K562 (cell line): ENCODE measurements at regions not wholly inside any gene's neighbourhood (a gene's known extent, or its start where the extent isn't known, plus 50 kb on each side); places are given as distances from the start of the nearest gene placed in this dataset.

Source experiments
- RBM34 ChIP-seq: fragments of 200-400 bp; formaldehyde crosslinking; IDR thresholded peaks from 2 replicates; pipeline ENCODE4 v1.6.1; 2018; ENCODE audit warnings: low read length, borderline replicate concordance; ENCODE audit not compliant: insufficient read depth
- SAP30 ChIP-seq: fragments of 200-600 bp; sonication (generic); IDR thresholded peaks from 2 replicates; pipeline ENCODE4 v1.6.1; 2012; ENCODE audit warnings: borderline replicate concordance, low read depth, mild to moderate bottlenecking, moderate library complexity, low read length, control low read depth, inconsistent platforms; ENCODE audit not compliant: insufficient read depth, poor library complexity, severe bottlenecking
- SMARCB1 ChIP-seq: IDR thresholded peaks from 2 replicates; pipeline ENCODE4 v1.6.1; 2011; ENCODE audit warnings: improper control_type of control experiment, low read depth; ENCODE audit not compliant: insufficient read length
- ZFP91 ChIP-seq: sonication (generic); formaldehyde crosslinking; IDR thresholded peaks from 2 replicates; pipeline ENCODE4 v1.8.0; 2022; ENCODE audit warnings: mild to moderate bottlenecking, missing genetic modification reagents
- TF ChIP-seq, protein P1 (sequence below), 2 experiments: fragments of 450-650 bp in 1 of 2; sonication (generic) in 1 of 2; formaldehyde crosslinking in 1 of 2; IDR thresholded peaks; 2 replicates each; pipeline versions ENCODE4 v1.7.1 to v1.9.0; 2016 to 2022; ENCODE audit warnings: inconsistent platforms in 1 of 2, mild to moderate bottlenecking in 1 of 2, missing genetic modification reagents in 1 of 2
- TF ChIP-seq, protein P2 (sequence below), 2 experiments: fragments of 450-650 bp; IDR thresholded peaks; 2 replicates each; pipeline ENCODE4 v1.6.1; 2016
- TF ChIP-seq, protein P3 (sequence below): sonication (generic); formaldehyde crosslinking; IDR thresholded peaks from 2 replicates; pipeline ENCODE4 v1.8.0; 2022; ENCODE audit warnings: mild to moderate bottlenecking, missing genetic modification reagents

DNA sequence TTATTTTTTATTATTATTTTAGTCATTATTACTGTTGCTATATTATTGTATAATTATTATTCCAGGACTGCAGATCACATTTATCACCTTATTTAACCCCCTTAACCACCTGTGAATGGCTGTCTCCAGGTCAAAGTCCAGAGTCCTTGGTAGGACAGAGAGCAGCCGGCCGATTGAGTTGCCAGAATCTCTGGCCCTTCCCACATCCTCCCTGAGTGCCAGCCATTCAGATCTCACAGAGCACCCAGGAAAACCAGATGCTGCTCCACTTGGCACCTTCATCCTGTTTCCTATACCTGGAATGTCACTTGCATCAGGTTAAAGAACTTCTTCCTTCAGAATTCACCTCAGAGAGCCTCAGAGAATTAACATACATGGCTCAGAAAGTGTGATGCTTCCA, 101.1 kb downstream of the ELAPOR2 start (continued):
- TF ChIP-seq, protein P1, sequence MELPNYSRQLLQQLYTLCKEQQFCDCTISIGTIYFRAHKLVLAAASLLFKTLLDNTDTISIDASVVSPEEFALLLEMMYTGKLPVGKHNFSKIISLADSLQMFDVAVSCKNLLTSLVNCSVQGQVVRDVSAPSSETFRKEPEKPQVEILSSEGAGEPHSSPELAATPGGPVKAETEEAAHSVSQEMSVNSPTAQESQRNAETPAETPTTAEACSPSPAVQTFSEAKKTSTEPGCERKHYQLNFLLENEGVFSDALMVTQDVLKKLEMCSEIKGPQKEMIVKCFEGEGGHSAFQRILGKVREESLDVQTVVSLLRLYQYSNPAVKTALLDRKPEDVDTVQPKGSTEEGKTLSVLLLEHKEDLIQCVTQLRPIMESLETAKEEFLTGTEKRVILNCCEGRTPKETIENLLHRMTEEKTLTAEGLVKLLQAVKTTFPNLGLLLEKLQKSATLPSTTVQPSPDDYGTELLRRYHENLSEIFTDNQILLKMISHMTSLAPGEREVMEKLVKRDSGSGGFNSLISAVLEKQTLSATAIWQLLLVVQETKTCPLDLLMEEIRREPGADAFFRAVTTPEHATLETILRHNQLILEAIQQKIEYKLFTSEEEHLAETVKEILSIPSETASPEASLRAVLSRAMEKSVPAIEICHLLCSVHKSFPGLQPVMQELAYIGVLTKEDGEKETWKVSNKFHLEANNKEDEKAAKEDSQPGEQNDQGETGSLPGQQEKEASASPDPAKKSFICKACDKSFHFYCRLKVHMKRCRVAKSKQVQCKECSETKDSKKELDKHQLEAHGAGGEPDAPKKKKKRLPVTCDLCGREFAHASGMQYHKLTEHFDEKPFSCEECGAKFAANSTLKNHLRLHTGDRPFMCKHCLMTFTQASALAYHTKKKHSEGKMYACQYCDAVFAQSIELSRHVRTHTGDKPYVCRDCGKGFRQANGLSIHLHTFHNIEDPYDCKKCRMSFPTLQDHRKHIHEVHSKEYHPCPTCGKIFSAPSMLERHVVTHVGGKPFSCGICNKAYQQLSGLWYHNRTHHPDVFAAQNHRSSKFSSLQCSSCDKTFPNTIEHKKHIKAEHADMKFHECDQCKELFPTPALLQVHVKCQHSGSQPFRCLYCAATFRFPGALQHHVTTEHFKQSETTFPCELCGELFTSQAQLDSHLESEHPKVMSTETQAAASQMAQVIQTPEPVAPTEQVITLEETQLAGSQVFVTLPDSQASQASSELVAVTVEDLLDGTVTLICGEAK (IDR thresholded peaks at IDR 0.05) = no peak
- TF ChIP-seq, protein P1 (CRISPR knock-in tag; IDR thresholded peaks at IDR 0.05) = no peak
- TF ChIP-seq RBM34 (no peak), ZFP91 (no peak), SAP30 (no peak), SMARCB1 (no peak)
- TF ChIP-seq, protein P2, sequence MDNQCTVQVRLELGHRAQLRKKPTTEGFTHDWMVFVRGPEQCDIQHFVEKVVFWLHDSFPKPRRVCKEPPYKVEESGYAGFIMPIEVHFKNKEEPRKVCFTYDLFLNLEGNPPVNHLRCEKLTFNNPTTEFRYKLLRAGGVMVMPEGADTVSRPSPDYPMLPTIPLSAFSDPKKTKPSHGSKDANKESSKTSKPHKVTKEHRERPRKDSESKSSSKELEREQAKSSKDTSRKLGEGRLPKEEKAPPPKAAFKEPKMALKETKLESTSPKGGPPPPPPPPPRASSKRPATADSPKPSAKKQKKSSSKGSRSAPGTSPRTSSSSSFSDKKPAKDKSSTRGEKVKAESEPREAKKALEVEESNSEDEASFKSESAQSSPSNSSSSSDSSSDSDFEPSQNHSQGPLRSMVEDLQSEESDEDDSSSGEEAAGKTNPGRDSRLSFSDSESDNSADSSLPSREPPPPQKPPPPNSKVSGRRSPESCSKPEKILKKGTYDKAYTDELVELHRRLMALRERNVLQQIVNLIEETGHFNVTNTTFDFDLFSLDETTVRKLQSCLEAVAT (IDR thresholded peaks at IDR 0.05) = no peak
- TF ChIP-seq, protein P3, sequence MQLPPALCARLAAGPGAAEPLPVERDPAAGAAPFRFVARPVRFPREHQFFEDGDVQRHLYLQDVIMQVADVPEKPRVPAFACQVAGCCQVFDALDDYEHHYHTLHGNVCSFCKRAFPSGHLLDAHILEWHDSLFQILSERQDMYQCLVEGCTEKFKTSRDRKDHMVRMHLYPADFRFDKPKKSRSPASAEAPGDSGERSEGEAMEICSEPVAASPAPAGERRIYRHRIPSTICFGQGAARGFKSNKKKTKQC (CRISPR knock-in tag) = no peak
